ENCODE measurements at regions not wholly inside any gene's neighbourhood (a gene's known extent, or its start where the extent isn't known, plus 50 kb on each side); places are given as distances from the start of the nearest gene placed in this dataset.

DNA sequence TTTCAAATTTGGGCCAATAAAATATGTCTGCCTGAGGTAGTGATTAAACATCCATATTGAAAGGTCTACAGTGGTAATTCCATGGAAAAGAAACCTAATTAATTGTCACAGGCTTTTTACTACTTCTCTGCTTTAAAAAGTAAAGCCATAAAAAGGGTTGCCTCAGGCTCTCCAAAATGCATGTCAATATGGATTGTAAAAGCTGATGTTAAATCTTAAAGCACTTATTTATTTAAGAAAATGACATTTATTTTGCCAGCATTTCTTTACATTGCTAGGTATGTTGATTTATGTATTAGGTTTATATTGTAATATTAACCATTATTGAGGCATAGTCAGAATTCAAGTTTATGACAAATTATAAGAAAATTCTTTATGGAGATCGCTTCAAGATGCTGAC is 133.2 kb downstream of the OPN5 start:
- no peaks in the 10 kb centered on the region for H3K9me3 Mint-ChIP-seq (ENCODE audit: low read depth)
- H3K4me1 Mint-ChIP-seq = no peaks in the 10 kb centered on the region
- CTCF ChIA-PET = no interaction called here
- ATAC-seq = no peak
- H3K27me3 Mint-ChIP-seq = no peaks in the 10 kb centered on the region
- H3K4me3 Mint-ChIP-seq = no peak overlapping the region
- DNase-seq = no peak
- no peaks in the 10 kb centered on the region for H3K36me3 Mint-ChIP-seq
- no peak overlapping the region for H3K27ac Mint-ChIP-seq

- Mint-ChIP-seq H3K4me3 (no peak overlapping the region), H3K4me1 (no peaks in the 10 kb centered on the region), H3K36me3 (no peaks in the 10 kb centered on the region), H3K27me3 (no peaks in the 10 kb centered on the region), H3K27ac (no peak overlapping the region), H3K9me3 (ENCODE audit: low read depth) (no peaks in the 10 kb centered on the region)
- ATAC-seq = no peak
- CTCF ChIA-PET = no interaction called here
- DNase-seq = no peak
These were observed 126.4 kb downstream of the OPN5 start for GRCh38 chr6:47908271-47908670.

GRCh38 chr6:47905717-47906116 is 123.9 kb downstream of the OPN5 start:
- Mint-ChIP-seq H3K4me1 (no peaks in the 10 kb centered on the region), H3K27me3 (no peaks in the 10 kb centered on the region), H3K4me3 (no peak overlapping the region), H3K9me3 (ENCODE audit: low read depth) (no peaks in the 10 kb centered on the region), H3K27ac (no peak overlapping the region), H3K36me3 (no peaks in the 10 kb centered on the region)
- DNase-seq = no peak
- CTCF ChIA-PET = no interaction called here
- no peak for ATAC-seq

DNA sequence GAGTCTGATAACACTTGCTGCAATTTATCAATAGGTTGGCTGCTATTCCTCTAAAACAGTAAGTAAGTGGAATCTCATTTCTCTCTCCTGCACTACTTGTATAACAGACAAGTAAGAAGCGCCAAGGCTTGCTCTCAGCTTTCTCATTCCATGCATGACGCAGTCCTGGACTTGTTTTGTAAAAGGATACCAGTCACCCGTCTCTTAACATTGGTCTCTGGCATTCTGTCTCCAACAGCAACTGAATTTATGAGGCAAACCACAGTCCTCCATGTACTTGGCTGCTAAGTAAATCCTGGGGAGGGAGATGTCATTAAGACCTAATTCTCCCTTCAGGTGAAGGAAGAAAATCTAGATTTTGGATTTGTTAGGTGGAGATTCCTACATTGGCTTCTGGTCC is 115.4 kb downstream of the OPN5 start:
- DNase-seq (no peak), ATAC-seq (no peak)
- Mint-ChIP-seq H3K4me3 (no peak overlapping the region), H3K27me3 (no peaks in the 10 kb centered on the region), H3K36me3 (no peaks in the 10 kb centered on the region), H3K9me3 (ENCODE audit: low read depth) (no peaks in the 10 kb centered on the region), H3K4me1 (no peaks in the 10 kb centered on the region), H3K27ac (no peak overlapping the region)
- CTCF ChIA-PET = no interaction called here

- H3K4me1 Mint-ChIP-seq = no peaks in the 10 kb centered on the region
- no peaks in the 10 kb centered on the region for H3K36me3 Mint-ChIP-seq
- ATAC-seq (no peak), DNase-seq (no peak)
- no peaks in the 10 kb centered on the region for H3K27me3 Mint-ChIP-seq
- no peak overlapping the region for H3K27ac Mint-ChIP-seq
- H3K9me3 Mint-ChIP-seq (ENCODE audit: low read depth) = no peaks in the 10 kb centered on the region
- no peak overlapping the region for H3K4me3 Mint-ChIP-seq
- CTCF ChIA-PET = no interaction called here
These were observed 108.6 kb downstream of the OPN5 start for GRCh38 chr6:47890326-47890875.

GRCh38 chr6:47879015-47879414 is 97.2 kb downstream of the OPN5 start:
- Mint-ChIP-seq H3K9me3 (ENCODE audit: low read depth) (no peaks in the 10 kb centered on the region), H3K4me1 (no peaks in the 10 kb centered on the region), H3K36me3 (no peaks in the 10 kb centered on the region)

More at GRCh38 chr6:47879015-47879414, 97.2 kb downstream of the OPN5 start:
- Mint-ChIP-seq H3K27me3 (no peaks in the 10 kb centered on the region), H3K27ac (no peak overlapping the region), H3K4me3 (no peak overlapping the region)
- DNase-seq (no peak), ATAC-seq (no peak)
- CTCF ChIA-PET = no interaction called here
